NB4 (cell line): ENCODE measurements at regions not wholly inside any gene's neighbourhood (a gene's known extent, or its start where the extent isn't known, plus 50 kb on each side); places are given as distances from the start of the nearest gene placed in this dataset.

Experiments used
- MYC ChIP-seq: IDR thresholded peaks from 2 replicates; pipeline ENCODE4 v1.6.1; 2011; ENCODE audit warnings: low read depth, low read length
- POLR2A ChIP-seq: IDR thresholded peaks from 2 replicates; pipeline ENCODE4 v1.6.1; 2011; ENCODE audit warnings: mild to moderate bottlenecking; ENCODE audit not compliant: insufficient read length; ENCODE audit errors: extremely low read depth
- TF ChIP-seq, protein P1 (sequence below): IDR thresholded peaks from one replicate; pipeline ENCODE4 v1.5.1; 2012; ENCODE audit warnings: low read depth, low read length
- TF ChIP-seq, protein P2 (sequence below): IDR thresholded peaks from 2 replicates; pipeline ENCODE4 v1.6.1; 2011; ENCODE audit warnings: low read depth, low read length

DNA sequence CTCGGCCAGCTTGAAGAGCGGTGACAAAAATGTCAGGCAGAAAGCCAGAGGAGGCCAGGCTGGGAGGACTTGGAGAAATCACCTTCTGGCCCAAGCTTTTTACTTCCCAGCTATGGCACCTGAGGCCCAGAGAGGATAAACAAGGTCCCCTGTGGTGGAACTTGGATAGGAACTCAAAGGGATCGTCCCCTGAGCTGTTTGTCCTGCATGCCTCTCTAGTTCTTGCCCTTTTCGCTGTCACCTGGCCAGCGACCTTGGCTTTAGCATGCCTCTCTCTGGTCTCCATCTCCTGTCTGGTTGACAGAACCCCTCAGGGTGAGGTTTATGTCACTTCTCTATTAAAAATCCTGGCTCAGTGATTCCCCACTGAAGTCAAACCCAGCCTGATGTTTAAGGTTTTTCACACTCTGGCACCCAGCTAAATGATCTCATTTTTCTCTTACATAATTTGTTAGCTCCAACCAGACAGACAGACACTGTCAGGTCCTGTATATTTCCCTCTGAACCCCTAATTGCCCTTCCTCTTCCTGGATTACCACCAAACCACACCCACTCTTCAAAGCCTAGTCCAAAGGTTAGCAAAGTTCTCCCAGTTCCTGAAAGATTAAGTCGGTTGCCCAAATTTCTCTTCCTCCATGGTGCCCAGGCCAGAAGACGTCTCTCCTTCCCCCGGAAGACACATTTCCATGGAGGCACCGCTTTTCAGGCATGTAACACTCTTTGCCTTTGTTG, 169.1 kb downstream of the FAM43A start:
- TF ChIP-seq, protein P1, sequence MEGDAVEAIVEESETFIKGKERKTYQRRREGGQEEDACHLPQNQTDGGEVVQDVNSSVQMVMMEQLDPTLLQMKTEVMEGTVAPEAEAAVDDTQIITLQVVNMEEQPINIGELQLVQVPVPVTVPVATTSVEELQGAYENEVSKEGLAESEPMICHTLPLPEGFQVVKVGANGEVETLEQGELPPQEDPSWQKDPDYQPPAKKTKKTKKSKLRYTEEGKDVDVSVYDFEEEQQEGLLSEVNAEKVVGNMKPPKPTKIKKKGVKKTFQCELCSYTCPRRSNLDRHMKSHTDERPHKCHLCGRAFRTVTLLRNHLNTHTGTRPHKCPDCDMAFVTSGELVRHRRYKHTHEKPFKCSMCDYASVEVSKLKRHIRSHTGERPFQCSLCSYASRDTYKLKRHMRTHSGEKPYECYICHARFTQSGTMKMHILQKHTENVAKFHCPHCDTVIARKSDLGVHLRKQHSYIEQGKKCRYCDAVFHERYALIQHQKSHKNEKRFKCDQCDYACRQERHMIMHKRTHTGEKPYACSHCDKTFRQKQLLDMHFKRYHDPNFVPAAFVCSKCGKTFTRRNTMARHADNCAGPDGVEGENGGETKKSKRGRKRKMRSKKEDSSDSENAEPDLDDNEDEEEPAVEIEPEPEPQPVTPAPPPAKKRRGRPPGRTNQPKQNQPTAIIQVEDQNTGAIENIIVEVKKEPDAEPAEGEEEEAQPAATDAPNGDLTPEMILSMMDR = no peak
- TF ChIP-seq, protein P2, sequence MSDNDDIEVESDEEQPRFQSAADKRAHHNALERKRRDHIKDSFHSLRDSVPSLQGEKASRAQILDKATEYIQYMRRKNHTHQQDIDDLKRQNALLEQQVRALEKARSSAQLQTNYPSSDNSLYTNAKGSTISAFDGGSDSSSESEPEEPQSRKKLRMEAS = no peak
- no peak for TF ChIP-seq MYC
- TF ChIP-seq POLR2A = no peak
